Kidney epithelial cell (primary cell): ENCODE measurements at regions not wholly inside any gene's neighbourhood (a gene's known extent, or its start where the extent isn't known, plus 50 kb on each side); places are given as distances from the start of the nearest gene placed in this dataset.

Experiments
- DNase-seq: peaks from one replicate; pipeline ENCODE4 v3.0.0-alpha.2; 2010; ENCODE audit warnings: low read depth
- H3K27me3 ChIP-seq: 2 replicates; pipeline ENCODE4 v1.6.0; 2011; ENCODE audit warnings: low read length; ENCODE audit not compliant: control insufficient read depth, insufficient read depth
- H3K36me3 ChIP-seq: 2 replicates; pipeline ENCODE4 v1.5.1; 2011; ENCODE audit warnings: low read length; ENCODE audit not compliant: control insufficient read depth, insufficient read depth
- H3K4me3 ChIP-seq: 2 replicates; pipeline ENCODE4 v1.5.1; 2011; ENCODE audit warnings: low read depth, mild to moderate bottlenecking, control low read depth, low read length
- TF ChIP-seq, protein P1 (sequence below): IDR thresholded peaks from 2 replicates; pipeline ENCODE4 v1.5.1; 2011; ENCODE audit warnings: mild to moderate bottlenecking, moderate library complexity, low read length, control low read depth, inconsistent platforms; ENCODE audit not compliant: insufficient read depth, poor library complexity, severe bottlenecking

DNA sequence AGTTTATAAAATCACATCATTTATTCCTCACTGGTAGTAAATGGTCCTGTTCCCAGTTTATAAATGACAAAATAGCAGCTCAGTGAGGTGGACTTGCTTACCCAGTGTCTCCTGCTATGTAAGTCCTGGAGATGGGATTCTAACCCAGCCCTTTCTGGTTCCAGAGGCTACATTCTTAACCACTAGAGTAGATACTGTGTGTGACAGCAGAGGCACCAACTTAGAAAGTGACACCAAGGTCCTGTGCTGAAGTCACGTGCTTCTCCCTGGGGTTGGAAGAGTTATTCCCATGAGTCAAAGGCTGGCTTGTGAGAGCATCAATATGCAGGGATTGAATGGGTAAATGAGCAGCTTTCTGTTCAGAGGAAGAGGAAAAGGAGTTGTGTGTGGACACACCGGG is 167.3 kb upstream of the IRX3 start:
- TF ChIP-seq, protein P1, sequence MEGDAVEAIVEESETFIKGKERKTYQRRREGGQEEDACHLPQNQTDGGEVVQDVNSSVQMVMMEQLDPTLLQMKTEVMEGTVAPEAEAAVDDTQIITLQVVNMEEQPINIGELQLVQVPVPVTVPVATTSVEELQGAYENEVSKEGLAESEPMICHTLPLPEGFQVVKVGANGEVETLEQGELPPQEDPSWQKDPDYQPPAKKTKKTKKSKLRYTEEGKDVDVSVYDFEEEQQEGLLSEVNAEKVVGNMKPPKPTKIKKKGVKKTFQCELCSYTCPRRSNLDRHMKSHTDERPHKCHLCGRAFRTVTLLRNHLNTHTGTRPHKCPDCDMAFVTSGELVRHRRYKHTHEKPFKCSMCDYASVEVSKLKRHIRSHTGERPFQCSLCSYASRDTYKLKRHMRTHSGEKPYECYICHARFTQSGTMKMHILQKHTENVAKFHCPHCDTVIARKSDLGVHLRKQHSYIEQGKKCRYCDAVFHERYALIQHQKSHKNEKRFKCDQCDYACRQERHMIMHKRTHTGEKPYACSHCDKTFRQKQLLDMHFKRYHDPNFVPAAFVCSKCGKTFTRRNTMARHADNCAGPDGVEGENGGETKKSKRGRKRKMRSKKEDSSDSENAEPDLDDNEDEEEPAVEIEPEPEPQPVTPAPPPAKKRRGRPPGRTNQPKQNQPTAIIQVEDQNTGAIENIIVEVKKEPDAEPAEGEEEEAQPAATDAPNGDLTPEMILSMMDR = no peak
- no peaks in the 10 kb centered on the region for H3K36me3 ChIP-seq
- no peaks in the 10 kb centered on the region for H3K27me3 ChIP-seq
- DNase-seq = no peak
- no peak overlapping the region for H3K4me3 ChIP-seq

DNA sequence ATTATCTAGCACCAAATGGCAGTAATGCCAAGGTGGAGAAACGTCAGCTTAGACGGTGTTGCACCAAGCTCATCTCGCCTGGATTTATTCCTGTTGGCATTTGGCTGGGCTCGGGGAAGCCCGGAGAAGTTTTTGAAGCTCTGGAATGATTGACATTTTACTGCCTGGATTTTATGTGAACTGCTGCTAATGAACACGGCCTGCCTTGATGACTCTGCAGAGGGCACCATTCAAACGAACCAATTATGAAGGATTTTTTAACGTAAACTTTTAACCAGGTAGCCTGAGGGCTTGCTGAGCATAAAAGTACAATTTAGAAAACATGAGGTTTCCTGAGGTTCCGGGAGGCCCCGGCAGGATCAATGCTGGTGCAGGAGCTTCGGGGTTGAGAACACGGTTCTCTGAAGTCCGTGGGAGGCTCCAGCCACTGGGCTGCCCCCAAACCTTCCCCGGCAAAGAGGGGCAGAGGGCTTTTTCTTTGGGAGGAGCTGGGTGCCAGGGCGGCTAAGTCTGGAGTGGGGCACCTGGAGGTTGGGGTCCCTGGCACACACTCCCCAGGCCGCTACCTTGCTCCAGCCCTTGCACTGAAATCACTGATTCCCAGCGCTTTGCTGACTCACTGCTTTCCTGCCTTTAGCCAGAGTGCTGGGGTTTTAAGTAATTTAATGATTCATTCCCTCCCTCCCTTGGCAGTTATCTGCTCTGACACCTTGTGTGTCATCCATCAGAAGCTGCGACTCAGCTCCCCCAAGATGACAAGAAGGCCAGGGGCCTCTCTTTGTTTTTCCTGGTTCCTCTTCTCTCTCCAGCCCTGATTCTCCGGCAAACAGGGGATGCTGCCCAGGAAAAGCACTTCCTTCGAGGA is 161.2 kb upstream of the IRX3 start:
- no peak overlapping the region for H3K4me3 ChIP-seq
- DNase-seq = peak; percentile 73

DNA sequence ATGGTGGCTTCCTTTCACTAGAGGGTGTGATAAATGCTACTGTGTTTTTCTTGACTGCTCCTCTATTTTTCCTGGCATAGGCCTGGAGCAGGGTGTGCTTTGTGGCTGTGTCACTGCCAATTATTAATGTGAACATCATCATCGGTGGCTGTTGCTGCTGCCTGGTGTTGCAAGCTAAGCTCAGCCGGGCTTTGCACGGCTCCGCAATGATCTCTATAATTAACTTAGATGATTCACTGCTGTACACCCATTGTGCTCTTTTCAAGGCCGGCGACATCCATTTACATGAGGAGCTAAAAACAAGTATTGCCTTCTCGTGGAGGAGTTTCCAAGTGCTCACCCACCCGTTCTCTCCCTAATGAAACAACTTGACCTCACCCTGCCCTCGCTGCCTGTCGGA is 160.1 kb upstream of the IRX3 start:
- TF ChIP-seq, protein P1 = no peak
- DNase-seq = peak; percentile 88
- Histone ChIP-seq H3K4me3 (no peak overlapping the region), H3K27me3 (no peaks in the 10 kb centered on the region), H3K36me3 (no peaks in the 10 kb centered on the region)

More for the DNA sequence above, 161.2 kb upstream of the IRX3 start:
- Histone ChIP-seq H3K36me3 (no peaks in the 10 kb centered on the region), H3K27me3 (no peaks in the 10 kb centered on the region)
- TF ChIP-seq, protein P1 = no peak

DNA sequence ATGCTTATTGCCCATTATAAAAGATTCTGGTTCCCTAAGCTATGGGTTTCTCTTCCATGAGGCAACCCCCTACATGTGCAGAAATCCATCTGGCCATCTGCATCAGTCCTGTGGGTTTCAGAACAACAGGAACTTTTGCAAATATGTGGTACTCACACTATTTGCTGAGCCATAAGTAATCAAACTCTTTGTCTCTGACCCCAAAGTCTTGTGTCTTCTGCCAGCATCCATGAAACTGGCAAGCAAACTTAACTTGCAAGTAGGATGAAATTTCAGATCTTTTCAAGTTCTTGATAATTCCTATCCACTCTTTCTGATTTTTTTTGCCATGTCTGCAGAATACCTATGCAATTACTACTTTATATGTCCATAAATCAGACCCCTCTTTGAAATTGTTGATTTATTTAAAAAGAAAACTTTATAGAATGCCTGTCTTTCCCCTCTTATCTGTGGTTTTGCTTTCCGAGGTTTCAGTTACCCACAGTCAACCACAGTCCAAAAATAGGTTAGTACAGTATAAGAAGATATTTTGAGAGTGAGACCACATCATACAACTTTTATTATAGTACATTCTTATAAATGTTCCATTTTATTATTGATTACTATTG is 158.4 kb upstream of the IRX3 start:
- no peak for DNase-seq

DNA sequence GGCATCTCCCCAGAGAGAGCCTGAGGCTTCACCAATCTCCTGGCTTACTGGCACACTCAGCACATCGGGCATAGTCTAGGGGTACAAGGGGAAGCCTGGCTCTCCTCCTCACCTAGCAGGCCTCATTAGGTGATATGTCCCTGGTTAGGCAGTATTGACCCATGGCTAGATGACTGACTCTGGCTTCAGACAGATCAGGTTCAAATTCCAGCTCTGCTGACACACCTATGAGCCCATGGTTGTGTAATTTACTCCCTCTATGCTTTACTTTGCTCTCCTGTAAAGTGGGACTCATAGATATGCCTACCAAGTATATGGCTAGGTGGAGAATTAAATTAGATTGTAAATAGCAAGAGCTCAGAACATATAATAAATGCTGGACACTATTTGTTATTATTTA is 157.3 kb upstream of the IRX3 start:
- TF ChIP-seq, protein P1 = no peak
- DNase-seq = no peak
- Histone ChIP-seq H3K27me3 (no peaks in the 10 kb centered on the region), H3K36me3 (no peaks in the 10 kb centered on the region), H3K4me3 (no peak overlapping the region)

More for the DNA sequence above, 158.4 kb upstream of the IRX3 start:
- Histone ChIP-seq H3K4me3 (no peak overlapping the region), H3K36me3 (no peaks in the 10 kb centered on the region), H3K27me3 (no peaks in the 10 kb centered on the region)
- TF ChIP-seq, protein P1 = no peak
